ENCODE measurements at regions not wholly inside any gene's neighbourhood (a gene's known extent, or its start where the extent isn't known, plus 50 kb on each side); places are given as distances from the start of the nearest gene placed in this dataset.
"Not testable (repeated sequence)": the region's sequence is repeated elsewhere in the genome, so short reads cannot be mapped to it uniquely, and the experiment has no call there.

DNA sequence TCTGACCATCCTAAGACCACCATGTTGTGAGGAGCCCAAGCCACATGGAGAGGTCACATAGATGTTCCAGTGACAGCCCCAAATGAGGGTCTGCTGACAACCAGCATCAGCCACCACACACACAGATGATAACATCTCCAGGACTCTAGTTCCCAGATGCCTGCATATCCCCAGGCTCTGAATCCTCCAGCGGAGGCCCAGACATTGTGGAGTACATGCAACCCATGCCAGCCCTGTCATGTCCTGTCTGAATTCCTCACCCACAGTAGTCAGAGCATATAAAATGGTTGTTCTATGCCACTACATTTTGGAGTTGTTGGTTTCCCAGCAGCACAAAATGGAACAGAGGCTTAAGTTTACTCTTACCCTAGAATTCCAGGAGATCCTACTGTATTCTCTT, 122.0 kb upstream of the SLC35G4 start:
- Histone ChIP-seq H3K27ac (ENCODE audit: extremely low read depth, low read depth, low read length) (no peak overlapping the region), H3K9me3 (ENCODE audit: control insufficient read depth, insufficient read depth, low read depth, low read length) (no peaks in the 10 kb centered on the region), H3K4me3 (ENCODE audit: low read depth, low read length) (no peak overlapping the region), H3K36me3 (ENCODE audit: control insufficient read depth in 2 of 2, insufficient read depth in 1 of 2, low read length in 2 of 2) (no peaks in the 10 kb centered on the region), H3K4me1 (ENCODE audit: control insufficient read depth, insufficient read depth, low read length) (no peaks in the 10 kb centered on the region)
- TF ChIP-seq ZNF239 (tag by site-specific recombination; IDR thresholded peaks at IDR 0.05) (no peak), ZNF600 (tag by site-specific recombination; IDR thresholded peaks at IDR 0.05) (no peak)
- TF ChIP-seq, protein P1, sequence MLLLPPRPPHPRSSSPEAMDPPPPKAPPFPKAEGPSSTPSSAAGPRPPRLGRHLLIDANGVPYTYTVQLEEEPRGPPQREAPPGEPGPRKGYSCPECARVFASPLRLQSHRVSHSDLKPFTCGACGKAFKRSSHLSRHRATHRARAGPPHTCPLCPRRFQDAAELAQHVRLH (tag by site-specific recombination; IDR thresholded peaks at IDR 0.05): no peak
- POLR2A ChIA-PET: no interaction called here
- CTCF ChIA-PET: no interaction called here

DNA sequence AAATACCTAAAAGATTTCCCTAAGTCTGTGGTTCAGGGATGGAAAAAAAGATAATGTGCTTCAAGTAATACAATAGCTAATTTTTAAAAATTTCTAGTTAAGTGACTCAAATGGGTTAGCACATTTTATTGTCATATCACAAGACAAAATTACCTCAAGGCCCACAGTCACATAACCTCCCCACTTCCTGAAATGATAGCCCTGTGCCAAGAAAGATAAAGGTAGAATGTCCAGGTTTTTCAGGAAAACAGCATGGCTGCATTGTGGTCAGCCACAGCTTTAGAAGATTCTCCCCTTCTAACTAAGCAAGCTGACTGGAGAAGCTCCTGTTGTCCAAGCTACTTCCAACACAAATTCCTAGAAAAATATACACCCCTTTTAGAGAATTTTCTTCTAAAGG, 127.1 kb upstream of the SLC35G4 start:
- TF ChIP-seq KLF10 (tag by site-specific recombination; IDR thresholded peaks at IDR 0.05) (no peak), ZBTB17 (tag by site-specific recombination; IDR thresholded peaks at IDR 0.05) (no peak), ZNF366 (tag by site-specific recombination; conservative IDR thresholded peaks at IDR 0.05) (no peak), ZFHX2 (tag by site-specific recombination; conservative IDR thresholded peaks at IDR 0.05) (no peak), ZNF211 (tag by site-specific recombination; IDR thresholded peaks at IDR 0.05; ENCODE audit: low read depth) (no peak), ZNF621 (tag by site-specific recombination; IDR thresholded peaks at IDR 0.05) (no peak), ZNF114 (tag by site-specific recombination; IDR thresholded peaks at IDR 0.05) (no peak), ZNF221 (tag by site-specific recombination; IDR thresholded peaks at IDR 0.05; ENCODE audit: borderline replicate concordance) (no peak), ZFP37 (tag by site-specific recombination; IDR thresholded peaks at IDR 0.05) (no peak), ZNF311 (tag by site-specific recombination; IDR thresholded peaks at IDR 0.05; ENCODE audit: borderline replicate concordance) (no peak), ZNF174 (tag by site-specific recombination; IDR thresholded peaks at IDR 0.05) (no peak), ZSCAN16 (tag by site-specific recombination; IDR thresholded peaks at IDR 0.05) (no peak)
- TF ChIP-seq, protein P2, sequence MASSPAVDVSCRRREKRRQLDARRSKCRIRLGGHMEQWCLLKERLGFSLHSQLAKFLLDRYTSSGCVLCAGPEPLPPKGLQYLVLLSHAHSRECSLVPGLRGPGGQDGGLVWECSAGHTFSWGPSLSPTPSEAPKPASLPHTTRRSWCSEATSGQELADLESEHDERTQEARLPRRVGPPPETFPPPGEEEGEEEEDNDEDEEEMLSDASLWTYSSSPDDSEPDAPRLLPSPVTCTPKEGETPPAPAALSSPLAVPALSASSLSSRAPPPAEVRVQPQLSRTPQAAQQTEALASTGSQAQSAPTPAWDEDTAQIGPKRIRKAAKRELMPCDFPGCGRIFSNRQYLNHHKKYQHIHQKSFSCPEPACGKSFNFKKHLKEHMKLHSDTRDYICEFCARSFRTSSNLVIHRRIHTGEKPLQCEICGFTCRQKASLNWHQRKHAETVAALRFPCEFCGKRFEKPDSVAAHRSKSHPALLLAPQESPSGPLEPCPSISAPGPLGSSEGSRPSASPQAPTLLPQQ (tag by site-specific recombination; IDR thresholded peaks at IDR 0.05): no peak
- ChIA-PET POLR2A (no interaction called here), CTCF (interaction anchor here (0.6 to 1.1 kb wide), 2 partner anchors 73 to 171 kb away, joined by 3 read pairs; no protein-coding TSS in a partner anchor)
- Histone ChIP-seq H3K9me3 (ENCODE audit: control insufficient read depth, insufficient read depth, low read depth, low read length) (no peaks in the 10 kb centered on the region), H3K4me1 (ENCODE audit: control insufficient read depth, insufficient read depth, low read length) (no peaks in the 10 kb centered on the region), H3K27ac (ENCODE audit: extremely low read depth, low read depth, low read length) (no peak overlapping the region), H3K4me3 (ENCODE audit: low read depth, low read length) (no peak overlapping the region), H3K36me3 (ENCODE audit: control insufficient read depth in 2 of 2, insufficient read depth in 1 of 2, low read length in 2 of 2) (no peaks in the 10 kb centered on the region)

DNA sequence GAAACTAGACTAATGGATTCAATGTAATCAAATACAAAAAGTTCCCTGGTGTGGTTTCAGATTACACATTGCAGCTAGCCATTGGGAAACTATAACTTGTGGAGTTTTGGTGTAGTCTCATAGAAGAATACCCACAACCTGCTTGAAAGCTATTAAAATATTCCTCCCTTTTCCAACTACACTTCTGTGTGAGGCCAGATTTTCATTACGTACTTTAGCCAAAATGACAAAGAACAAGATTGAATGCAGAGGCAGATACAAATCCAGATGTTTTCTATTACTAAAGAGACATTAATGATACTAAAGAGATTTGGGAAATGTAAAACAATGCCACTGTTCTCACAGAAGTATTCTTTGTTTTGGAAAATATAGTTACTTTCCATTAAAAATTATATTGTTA, 128.7 kb upstream of the SLC35G4 start:
- CTCF ChIA-PET: interaction anchor here (1.3 to 1.4 kb wide), 2 partner anchors 26 to 170 kb away, joined by 3 to 4 read pairs; no protein-coding TSS in a partner anchor
- Histone ChIP-seq H3K27ac (ENCODE audit: extremely low read depth, low read depth, low read length) (no peak overlapping the region), H3K36me3 (ENCODE audit: control insufficient read depth in 2 of 2, insufficient read depth in 1 of 2, low read length in 2 of 2) (no peaks in the 10 kb centered on the region), H3K4me1 (ENCODE audit: control insufficient read depth, insufficient read depth, low read length) (no peaks in the 10 kb centered on the region), H3K4me3 (ENCODE audit: low read depth, low read length) (no peak overlapping the region), H3K9me3 (ENCODE audit: control insufficient read depth, insufficient read depth, low read depth, low read length) (no peaks in the 10 kb centered on the region)
- POLR2A ChIA-PET: no interaction called here
- no peak for TF ChIP-seq ZNF621 (tag by site-specific recombination; IDR thresholded peaks at IDR 0.05)

DNA sequence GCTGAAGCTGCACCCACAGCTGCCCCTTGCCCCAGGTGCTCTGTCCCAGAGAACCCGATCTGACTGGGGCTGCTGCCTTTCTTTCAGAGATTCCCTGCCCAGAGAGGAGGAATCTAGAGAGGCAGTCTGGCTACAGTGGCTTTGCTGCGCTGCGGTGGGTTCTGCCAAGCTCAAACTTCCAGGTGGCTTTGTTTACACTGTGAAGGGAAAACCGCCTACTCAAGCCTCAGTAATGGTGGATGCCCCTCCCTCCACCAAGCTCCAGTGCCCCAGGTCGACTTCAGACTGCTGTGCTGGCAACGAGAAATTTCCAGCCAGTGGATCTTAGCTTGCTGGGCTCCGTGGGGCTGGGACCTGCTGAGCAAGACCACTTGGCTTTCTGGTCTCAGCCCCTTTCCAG, 130.4 kb upstream of the SLC35G4 start:
- H3K27ac ChIP-seq (ENCODE audit: extremely low read depth, low read depth, low read length); POLR2A ChIA-PET; CTCF ChIA-PET; H3K36me3 ChIP-seq (ENCODE audit: control insufficient read depth in 2 of 2, insufficient read depth in 1 of 2, low read length in 2 of 2); H3K9me3 ChIP-seq (ENCODE audit: control insufficient read depth, insufficient read depth, low read depth, low read length); H3K4me3 ChIP-seq (ENCODE audit: low read depth, low read length); H3K4me1 ChIP-seq (ENCODE audit: control insufficient read depth, insufficient read depth, low read length): not testable (repeated sequence)
